CD14-positive monocyte (primary cell): ENCODE measurements at regions not wholly inside any gene's neighbourhood (a gene's known extent, or its start where the extent isn't known, plus 50 kb on each side); places are given as distances from the start of the nearest gene placed in this dataset.
A peak's percentile ranks its signal among the peaks of the same experiment; 100 is the strongest.

ENCODE experiments used
- DNase-seq, 3 donors: peaks; one replicate each; pipeline ENCODE4 v3.0.0-alpha.2; 2011 to 2022
- H2AFZ ChIP-seq: 2 replicates; pipeline ENCODE4 v1.6.0; 2012; ENCODE audit warnings: mild to moderate bottlenecking, low read depth, low read length, inconsistent platforms; ENCODE audit not compliant: insufficient read depth, poor library complexity, severe bottlenecking
- H3K27ac ChIP-seq, 2 donors: 1 replicate in 1 of 2; 2 replicates in 1 of 2; pipeline ENCODE4 v1.5.1; 2012 to 2013; ENCODE audit warnings: low read length in 2 of 2, control low read depth in 1 of 2, inconsistent platforms in 1 of 2, low read depth in 1 of 2, mild to moderate bottlenecking in 1 of 2
- H3K27me3 ChIP-seq, 2 donors: one replicate each; pipeline versions ENCODE4 v1.6.0 to v1.6.1; 2011 to 2013; ENCODE audit warnings: low read length in 2 of 2; ENCODE audit not compliant: control insufficient read depth in 2 of 2, insufficient read depth in 2 of 2
- H3K36me3 ChIP-seq, 2 donors: replicated peaks in 1 of 2; 1 replicate in 1 of 2; 2 replicates in 1 of 2; pipeline versions ENCODE4 v1.5.1 to v1.6.1; 2012 to 2013; ENCODE audit warnings: low read length in 2 of 2, control low read depth in 1 of 2, inconsistent platforms in 1 of 2, mild to moderate bottlenecking in 1 of 2; ENCODE audit not compliant: insufficient read depth in 2 of 2, control insufficient read depth in 1 of 2
- H3K4me1 ChIP-seq, 2 donors: 1 replicate in 1 of 2; 2 replicates in 1 of 2; pipeline versions ENCODE4 v1.5.1 to v1.6.1; 2012 to 2013; ENCODE audit warnings: low read length in 2 of 2, control low read depth in 1 of 2, inconsistent platforms in 1 of 2, mild to moderate bottlenecking in 1 of 2, moderate library complexity in 1 of 2; ENCODE audit not compliant: insufficient read depth in 2 of 2, control insufficient read depth in 1 of 2
- H3K4me2 ChIP-seq: replicated peaks from 2 replicates; pipeline ENCODE3; 2012; ENCODE audit warnings: low read length, moderate library complexity, mild to moderate bottlenecking; ENCODE audit not compliant: poor library complexity, severe bottlenecking; ENCODE audit errors: extremely low read depth
- H3K4me3 ChIP-seq, 3 experiments: fragments of 200-600 bp in 1 of 3; sonication (generic) in 1 of 3; replicated peaks in 1 of 3; 1 replicate in 2 of 3; 2 replicates in 1 of 3; pipeline ENCODE4 v1.5.1; 2011 to 2013; ENCODE audit warnings: low read length in 3 of 3, mild to moderate bottlenecking in 3 of 3, control low read depth in 2 of 3, low read depth in 2 of 3, inconsistent platforms in 1 of 3, moderate library complexity in 1 of 3
- H3K79me2 ChIP-seq: 2 replicates; pipeline ENCODE4 v1.6.0; 2012; ENCODE audit warnings: mild to moderate bottlenecking, control low read depth, inconsistent platforms, low read length, moderate library complexity; ENCODE audit not compliant: insufficient read depth
- H3K9ac ChIP-seq: 2 replicates; pipeline ENCODE4 v1.6.0; 2017; ENCODE audit warnings: low read length, mild to moderate bottlenecking; ENCODE audit not compliant: insufficient read depth, poor library complexity, severe bottlenecking
- H3K9me3 ChIP-seq, 2 donors: replicated peaks in 1 of 2; 1 replicate in 1 of 2; 2 replicates in 1 of 2; pipeline versions ENCODE4 v1.5.1 to v1.6.1; 2012 to 2013; ENCODE audit warnings: low read length in 2 of 2, control low read depth in 1 of 2; ENCODE audit not compliant: control insufficient read depth in 1 of 2, insufficient read depth in 1 of 2
- H4K20me1 ChIP-seq: 2 replicates; pipeline ENCODE4 v1.6.0; 2012; ENCODE audit warnings: mild to moderate bottlenecking, low read length, control low read depth, moderate library complexity; ENCODE audit not compliant: insufficient read depth
- H3K27ac Mint-ChIP-seq, 7 donors: one replicate each; pipeline ENCODE4 v1.8.0; 2020; ENCODE audit warnings: mild to moderate bottlenecking in 7 of 7, mixed read lengths in 7 of 7, moderate library complexity in 6 of 7, inconsistent platforms in 2 of 7
- H3K27me3 Mint-ChIP-seq, 3 donors: one replicate each; pipeline ENCODE4 v1.8.0; 2021 to 2022; ENCODE audit warnings: low read depth in 3 of 3, mild to moderate bottlenecking in 3 of 3, mixed read lengths in 3 of 3, moderate library complexity in 3 of 3, inconsistent platforms in 1 of 3
- H3K36me3 Mint-ChIP-seq, 2 donors: one replicate each; pipeline ENCODE4 v1.8.0; 2020; ENCODE audit warnings: mixed read lengths in 2 of 2, inconsistent platforms in 1 of 2, mild to moderate bottlenecking in 1 of 2
- H3K4me1 Mint-ChIP-seq: one replicate; pipeline ENCODE4 v1.8.0; 2020; ENCODE audit warnings: mild to moderate bottlenecking, mixed read lengths
- H3K4me3 Mint-ChIP-seq, 2 donors: one replicate each; pipeline ENCODE4 v1.8.0; 2020; ENCODE audit warnings: mild to moderate bottlenecking in 2 of 2, mixed read lengths in 2 of 2, moderate library complexity in 1 of 2
- H3K9me3 Mint-ChIP-seq, 7 donors: one replicate each; pipeline ENCODE4 v1.8.0; 2020 to 2022; ENCODE audit warnings: mixed read lengths in 7 of 7, mild to moderate bottlenecking in 6 of 7, moderate library complexity in 6 of 7, inconsistent platforms in 2 of 7
- CTCF ChIP-seq: fragments of 200-600 bp; IDR thresholded peaks from one replicate; pipeline ENCODE4 v1.8.0; 2022; ENCODE audit warnings: antibody characterized with exemption, mild to moderate bottlenecking
- WGBS: methylation state at CpG from one replicate; pipeline ENCODE4 v1.1.5; 2013; ENCODE audit warnings: missing lambda C conversion rate; ENCODE audit not compliant: insufficient coverage; 5-methylcytosine and 5-hydroxymethylcytosine counted together
- intact Hi-C, 2 donors: fragments of 100-400 bp; cut with micrococcal nuclease; formaldehyde crosslinking; loops; one replicate each; pipeline versions ENCODE4 v1.15.0 to v1.15.1; 2023

GRCh38 chr2:215779912-215780311, 233.4 kb downstream of the MREG start:
- H3K4me3 ChIP-seq, result no peak overlapping the region
- peaks cover 0 to under 1% of the 10 kb centered on the region in 2 donors for H3K4me1 ChIP-seq
- H3K79me2 ChIP-seq, result no peaks in the 10 kb centered on the region
- Mint-ChIP-seq H3K36me3 (no peaks in the 10 kb centered on the region), H3K9me3 (peaks cover 0 to 6% (median 0%) of the 10 kb centered on the region in 7 donors), H3K27me3 (peaks cover 7 to 53% (median 18%) of the 10 kb centered on the region in 3 donors), H3K27ac (no peak overlapping the region), H3K4me1 (peaks cover 15% of the 10 kb centered on the region), H3K4me3 (no peak overlapping the region)
- H3K36me3 ChIP-seq, result no peaks in the 10 kb centered on the region
- no peak overlapping the region for H3K9ac ChIP-seq
- H3K27me3 ChIP-seq, result peaks cover 0 to 12% of the 10 kb centered on the region in 2 donors
- 100% methylated on average over 1 of the region's 3 CpGs for WGBS
- H3K27ac ChIP-seq, result no peak overlapping the region
- no peaks in the 10 kb centered on the region for H3K9me3 ChIP-seq
- H2AFZ ChIP-seq, result no peak overlapping the region
- TF ChIP-seq CTCF, result no peak
- no peak overlapping the region for H3K4me2 ChIP-seq
- DNase-seq, result no peak
- H4K20me1 ChIP-seq, result no peaks in the 10 kb centered on the region
- intact Hi-C loops, result loop anchor here in 1 of 2 donors (10.0 kb wide), 1 partner anchor 45 kb away; no protein-coding TSS in a partner anchor

GRCh38 chr2:215777465-215778044, 235.8 kb downstream of the MREG start:
- no peaks in the 10 kb centered on the region for H4K20me1 ChIP-seq
- peak overlapping the region in 1 of 7 donors; percentile 32 for H3K27ac Mint-ChIP-seq
- peaks cover 8 to 50% (median 20%) of the 10 kb centered on the region in 3 donors for H3K27me3 Mint-ChIP-seq
- TF ChIP-seq CTCF, result no peak
- H3K79me2 ChIP-seq, result no peaks in the 10 kb centered on the region
- no peak overlapping the region for H3K27ac ChIP-seq
- no peak overlapping the region for H3K4me2 ChIP-seq
- intact Hi-C loops, result no loop called here
- WGBS, result 93% methylated on average over 4 of the region's 7 CpGs
- peaks cover 0 to 6% (median 1%) of the 10 kb centered on the region in 7 donors for H3K9me3 Mint-ChIP-seq
- H2AFZ ChIP-seq, result no peak overlapping the region
- DNase-seq, result no peak
- H3K4me1 Mint-ChIP-seq, result peaks cover 26% of the 10 kb centered on the region
- H3K27me3 ChIP-seq, result peaks cover 0 to 12% of the 10 kb centered on the region in 2 donors
- H3K9me3 ChIP-seq, result no peaks in the 10 kb centered on the region
- no peak overlapping the region for H3K4me3 Mint-ChIP-seq
- H3K36me3 Mint-ChIP-seq, result peaks cover 0 to 2% of the 10 kb centered on the region in 2 donors
- H3K4me1 ChIP-seq, result peaks cover 11 to 17% of the 10 kb centered on the region in 2 donors
- no peak overlapping the region for H3K4me3 ChIP-seq
- no peak overlapping the region for H3K9ac ChIP-seq
- no peaks in the 10 kb centered on the region for H3K36me3 ChIP-seq
